Loucy (cell line): ENCODE measurements at regions not wholly inside any gene's neighbourhood (a gene's known extent, or its start where the extent isn't known, plus 50 kb on each side); places are given as distances from the start of the nearest gene placed in this dataset.

Source experiments
- H2AFZ ChIP-seq: fragments of 200-600 bp; sonication (generic); 2 replicates; pipeline ENCODE4 v1.6.0; 2016; ENCODE audit warnings: antibody characterized with exemption, mild to moderate bottlenecking, low read length, moderate library complexity
- H3F3A ChIP-seq: fragments of 200-600 bp; 2 replicates; pipeline ENCODE4 v1.6.0; 2016; ENCODE audit warnings: antibody characterized with exemption, low read depth, mild to moderate bottlenecking
- H3K27me3 ChIP-seq: fragments of 200-600 bp; sonication (generic); 2 replicates; pipeline ENCODE4 v1.6.1; 2014; ENCODE audit warnings: low read length, mild to moderate bottlenecking; ENCODE audit not compliant: insufficient read depth, poor library complexity, severe bottlenecking
- H3K36me3 ChIP-seq: fragments of 200-600 bp; sonication (generic); 2 replicates; pipeline ENCODE4 v1.6.1; 2016; ENCODE audit warnings: low read length; ENCODE audit not compliant: insufficient read depth
- H3K4me1 ChIP-seq: fragments of 200-600 bp; sonication (generic); 2 replicates; pipeline ENCODE4 v1.5.1; 2014; ENCODE audit warnings: low read length, mild to moderate bottlenecking; ENCODE audit not compliant: insufficient read depth, poor library complexity, severe bottlenecking
- H3K4me2 ChIP-seq: fragments of 200-600 bp; sonication (generic); 2 replicates; pipeline ENCODE4 v1.6.0; 2014; ENCODE audit warnings: antibody characterized with exemption, low read length, low read depth, mild to moderate bottlenecking; ENCODE audit not compliant: poor library complexity, severe bottlenecking
- H3K4me3 ChIP-seq: fragments of 200-600 bp; sonication (generic); 2 replicates; pipeline ENCODE4 v1.5.1; 2014; ENCODE audit warnings: low read length, mild to moderate bottlenecking, mixed read lengths; ENCODE audit not compliant: poor library complexity, severe bottlenecking
- H3K79me2 ChIP-seq: fragments of 200-600 bp; sonication (generic); 2 replicates; pipeline ENCODE4 v1.6.1; 2014; ENCODE audit warnings: low read length; ENCODE audit not compliant: insufficient read depth
- H3K9ac ChIP-seq: fragments of 200-600 bp; sonication (generic); 2 replicates; pipeline ENCODE4 v1.6.0; 2014; ENCODE audit warnings: mild to moderate bottlenecking, low read depth, low read length, moderate library complexity; ENCODE audit not compliant: poor library complexity, severe bottlenecking
- H3K9me2 ChIP-seq: fragments of 200-600 bp; sonication (generic); replicated peaks from 2 replicates; pipeline ENCODE4 v1.6.1; 2016; ENCODE audit warnings: low read depth, low read length, mixed read lengths
- H3K9me3 ChIP-seq: fragments of 200-600 bp; sonication (generic); 2 replicates; pipeline ENCODE4 v1.6.1; 2014; ENCODE audit warnings: mild to moderate bottlenecking, antibody characterized with exemption, low read length, low read depth; ENCODE audit not compliant: insufficient read depth
- H4K20me1 ChIP-seq: fragments of 200-600 bp; sonication (generic); 2 replicates; pipeline ENCODE4 v1.6.0; 2014; ENCODE audit warnings: antibody characterized with exemption, low read length, mild to moderate bottlenecking; ENCODE audit not compliant: insufficient read depth, poor library complexity, severe bottlenecking
- CTCF ChIP-seq: fragments of 200-600 bp; sonication (generic); conservative IDR thresholded peaks from 2 replicates; pipeline ENCODE4 v1.5.1; 2014; ENCODE audit warnings: mild to moderate bottlenecking, antibody characterized with exemption, low read length
- EZH2phosphoT487 ChIP-seq: fragments of 200-600 bp; IDR thresholded peaks from 2 replicates; pipeline ENCODE4 v1.6.1; 2018; ENCODE audit warnings: antibody characterized with exemption, mild to moderate bottlenecking, moderate library complexity, borderline replicate concordance

GRCh38 chr1:38312753-38313152 is 266.2 kb upstream of the POU3F1 start:
- Histone ChIP-seq H3K9me2 (no peaks in the 10 kb centered on the region), H3K4me2 (no peak overlapping the region), H4K20me1 (no peaks in the 10 kb centered on the region), H3K4me3 (no peak overlapping the region), H3K27me3 (no peaks in the 10 kb centered on the region), H3K79me2 (no peaks in the 10 kb centered on the region), H3K4me1 (no peaks in the 10 kb centered on the region), H3K36me3 (no peaks in the 10 kb centered on the region), H3F3A (no peaks in the 10 kb centered on the region), H3K9ac (no peak overlapping the region), H3K9me3 (no peaks in the 10 kb centered on the region), H2AFZ (no peak overlapping the region)
- no peak for TF ChIP-seq CTCF
- TF ChIP-seq EZH2phosphoT487: no peak

GRCh38 chr1:38310079-38310478 is 263.5 kb upstream of the POU3F1 start:
- Histone ChIP-seq H3K4me1 (no peaks in the 10 kb centered on the region), H3K79me2 (no peaks in the 10 kb centered on the region), H4K20me1 (no peaks in the 10 kb centered on the region), H3F3A (no peaks in the 10 kb centered on the region), H3K4me3 (no peak overlapping the region), H3K27me3 (no peaks in the 10 kb centered on the region), H3K36me3 (no peaks in the 10 kb centered on the region), H3K9me3 (no peaks in the 10 kb centered on the region), H3K9me2 (no peaks in the 10 kb centered on the region), H3K9ac (no peak overlapping the region), H2AFZ (no peak overlapping the region), H3K4me2 (no peak overlapping the region)
- TF ChIP-seq CTCF: no peak
- no peak for TF ChIP-seq EZH2phosphoT487

- no peaks in the 10 kb centered on the region for H3F3A ChIP-seq
- no peaks in the 10 kb centered on the region for H3K79me2 ChIP-seq
Measured at GRCh38 chr1:38308780-38309179, 262.2 kb upstream of the POU3F1 start.

More at GRCh38 chr1:38308780-38309179, 262.2 kb upstream of the POU3F1 start:
- no peaks in the 10 kb centered on the region for H3K9me2 ChIP-seq
- no peaks in the 10 kb centered on the region for H3K36me3 ChIP-seq
- H3K4me1 ChIP-seq: no peaks in the 10 kb centered on the region
- H3K9me3 ChIP-seq: no peaks in the 10 kb centered on the region
- H2AFZ ChIP-seq: no peak overlapping the region
- no peak overlapping the region for H3K4me2 ChIP-seq
- H3K9ac ChIP-seq: no peak overlapping the region
- no peaks in the 10 kb centered on the region for H3K27me3 ChIP-seq
- H3K4me3 ChIP-seq: no peak overlapping the region
- H4K20me1 ChIP-seq: no peaks in the 10 kb centered on the region
- TF ChIP-seq CTCF: no peak
- no peak for TF ChIP-seq EZH2phosphoT487
